T47D (cell line): ENCODE measurements at regions not wholly inside any gene's neighbourhood (a gene's known extent, or its start where the extent isn't known, plus 50 kb on each side); places are given as distances from the start of the nearest gene placed in this dataset.

Experiments
- DNase-seq, 2 experiments: peaks; one replicate each; pipeline versions ENCODE4 v3.0.0 to v3.0.0-alpha.2; 2011 to 2012; ENCODE audit warnings: low read depth in 1 of 2, low spot score in 1 of 2
- JUND ChIP-seq: IDR thresholded peaks from 2 replicates; pipeline ENCODE4 v1.6.1; 2012; ENCODE audit warnings: low read depth
- in situ Hi-C: cut with HindIII; loops from 2 replicates; pipeline ENCODE4 v1.10.0; 2016; ENCODE audit warnings: low sequenced_read_pairs, low pct_unique_long_range_greater_than_20kb

- no peak for DNase-seq
- no peak for TF ChIP-seq JUND
- in situ Hi-C loops, result no loop called here
These were observed 89.4 kb downstream of the BTG1 start for GRCh38 chr12:92056290-92056689.

DNA sequence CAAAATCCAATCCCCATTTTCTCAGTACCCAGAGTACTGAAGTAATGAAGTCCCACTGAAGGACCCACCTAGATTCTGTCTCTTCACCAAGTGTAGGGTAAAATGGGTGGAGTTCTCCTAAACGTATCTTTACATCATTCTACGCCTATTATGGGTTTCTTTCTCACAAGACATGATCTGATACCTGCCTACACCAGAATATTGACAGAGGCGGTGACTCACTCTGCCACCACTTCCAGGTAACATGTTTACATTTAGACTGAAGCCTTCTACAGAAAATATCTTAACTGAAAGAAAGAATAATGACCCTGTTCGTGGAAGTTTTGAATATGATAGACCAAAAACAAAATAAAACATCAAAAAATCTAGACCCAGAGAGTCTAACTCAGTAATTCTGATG, 89.8 kb downstream of the BTG1 start:
- TF ChIP-seq JUND, result peak; percentile 90
- peak in 1 of 2 experiments; percentile 79 for DNase-seq
- in situ Hi-C loops, result no loop called here

GRCh38 chr12:92051441-92051840, 94.2 kb downstream of the BTG1 start:
- DNase-seq, result no peak
- no peak for TF ChIP-seq JUND
- in situ Hi-C loops, result no loop called here

DNA sequence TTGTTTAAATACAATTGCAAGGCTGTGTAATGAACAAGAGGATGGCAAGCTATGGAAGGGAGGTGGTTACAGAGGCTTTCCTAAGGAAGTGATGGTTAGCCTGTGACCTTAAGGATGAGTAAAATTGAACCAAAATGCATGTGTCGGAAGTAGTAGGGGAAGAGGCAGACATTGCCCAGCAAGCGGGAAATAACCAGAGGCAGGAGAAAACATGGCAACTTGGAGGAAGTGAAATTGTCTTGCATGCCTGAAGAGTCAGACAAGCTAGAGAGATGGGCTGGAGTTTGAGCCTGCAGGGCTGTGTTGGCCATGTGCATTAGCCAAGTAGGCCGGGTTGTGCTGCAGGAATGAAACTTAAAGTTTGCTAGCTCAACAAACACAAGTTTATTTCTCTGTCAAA, 96.2 kb downstream of the BTG1 start:
- no peak for DNase-seq
- in situ Hi-C loops, result no loop called here
- no peak for TF ChIP-seq JUND

DNA sequence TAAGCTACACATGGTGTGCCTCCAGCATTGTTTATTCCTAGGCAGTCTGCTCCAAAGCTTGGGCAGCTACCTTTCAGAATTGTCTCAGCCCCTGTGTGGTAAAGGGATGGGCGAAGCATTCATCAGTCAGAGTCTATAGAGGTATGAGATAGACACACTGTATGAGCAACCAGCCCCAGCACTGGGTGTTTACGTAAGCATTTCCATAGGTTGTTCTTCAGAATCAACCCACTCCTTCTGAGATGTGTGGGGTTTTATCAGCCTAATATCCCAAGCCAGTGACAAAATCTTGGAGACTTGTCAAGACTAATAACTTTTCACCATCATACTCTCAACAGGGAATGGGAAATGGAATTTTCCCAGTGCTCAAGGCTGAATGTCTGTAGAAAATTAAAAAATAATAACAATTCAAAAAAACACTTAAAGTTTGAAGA, 98.2 kb downstream of the BTG1 start:
- no peak for TF ChIP-seq JUND
- no peak for DNase-seq
- in situ Hi-C loops, result no loop called here

- no peak for TF ChIP-seq JUND
- DNase-seq, result no peak
- in situ Hi-C loops, result no loop called here
These were observed 98.9 kb downstream of the BTG1 start for GRCh38 chr12:92046557-92047392.

GRCh38 chr12:92045852-92046251, 99.8 kb downstream of the BTG1 start:
- in situ Hi-C loops, result no loop called here
- no peak for DNase-seq
- no peak for TF ChIP-seq JUND

DNA sequence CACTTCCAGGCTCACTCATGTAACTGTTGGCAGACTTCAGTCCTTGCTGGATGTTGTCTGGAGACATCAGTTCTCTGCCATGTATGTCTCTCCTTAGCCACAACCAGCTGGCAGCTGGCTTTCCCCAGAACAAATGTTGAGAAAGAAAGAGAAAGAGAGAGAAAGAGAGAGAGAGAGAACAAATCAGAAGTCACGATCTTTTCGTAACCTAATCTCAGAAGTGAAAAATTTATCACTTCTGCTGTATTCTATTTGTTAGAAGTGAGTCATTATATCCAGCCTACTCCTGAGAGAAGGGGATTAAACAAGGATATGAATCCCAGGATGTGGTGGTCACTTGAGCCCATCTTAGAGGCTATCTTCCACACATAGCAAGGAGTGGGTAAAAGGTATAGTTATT, 101.2 kb downstream of the BTG1 start:
- no peak for DNase-seq
- no peak for TF ChIP-seq JUND
- in situ Hi-C loops, result no loop called here

GRCh38 chr12:92042791-92043531, 102.7 kb downstream of the BTG1 start:
- in situ Hi-C loops, result no loop called here
- peak in 1 of 2 experiments; percentile 78 for DNase-seq
- no peak for TF ChIP-seq JUND

DNA sequence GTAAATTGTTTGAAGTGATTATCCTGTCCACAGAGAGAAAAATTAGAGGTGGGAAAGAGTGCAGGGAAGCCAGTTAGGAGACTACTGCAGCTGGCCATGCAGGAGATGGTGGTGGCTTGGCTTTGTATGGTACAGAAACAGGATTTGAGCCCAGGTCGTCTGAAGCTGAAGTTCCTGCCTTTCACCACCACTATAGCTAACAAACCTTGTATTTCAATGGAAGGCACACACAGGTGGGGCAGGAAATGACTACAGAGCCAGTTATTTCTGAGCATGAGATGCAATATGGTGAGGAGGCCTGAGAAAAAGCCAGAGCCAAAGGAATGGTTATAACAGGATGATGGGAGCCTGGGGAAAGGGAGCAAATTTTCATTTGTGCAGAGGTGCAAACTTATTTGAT, 103.9 kb downstream of the BTG1 start:
- no peak for TF ChIP-seq JUND
- in situ Hi-C loops, result no loop called here
- no peak for DNase-seq

DNA sequence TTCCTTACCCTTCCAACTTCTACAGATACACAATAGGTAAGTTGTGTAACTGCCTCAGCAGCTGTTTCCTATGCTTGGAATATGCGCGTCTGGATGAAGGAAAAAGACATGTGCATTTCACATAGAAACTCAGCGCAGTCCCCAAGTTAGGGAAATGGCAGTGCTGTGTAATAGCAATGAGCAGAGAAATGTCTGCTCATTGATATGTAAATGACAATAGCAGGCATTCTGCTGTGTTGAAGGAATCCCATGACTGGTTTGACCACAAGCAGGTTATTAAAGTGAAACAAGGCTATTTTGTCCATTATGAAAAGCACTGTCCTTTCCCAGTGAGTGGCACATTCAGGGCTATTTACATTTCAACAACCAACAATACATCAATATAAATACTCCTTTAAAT, 106.6 kb downstream of the BTG1 start:
- in situ Hi-C loops, result no loop called here
- TF ChIP-seq JUND, result no peak
- no peak for DNase-seq

DNA sequence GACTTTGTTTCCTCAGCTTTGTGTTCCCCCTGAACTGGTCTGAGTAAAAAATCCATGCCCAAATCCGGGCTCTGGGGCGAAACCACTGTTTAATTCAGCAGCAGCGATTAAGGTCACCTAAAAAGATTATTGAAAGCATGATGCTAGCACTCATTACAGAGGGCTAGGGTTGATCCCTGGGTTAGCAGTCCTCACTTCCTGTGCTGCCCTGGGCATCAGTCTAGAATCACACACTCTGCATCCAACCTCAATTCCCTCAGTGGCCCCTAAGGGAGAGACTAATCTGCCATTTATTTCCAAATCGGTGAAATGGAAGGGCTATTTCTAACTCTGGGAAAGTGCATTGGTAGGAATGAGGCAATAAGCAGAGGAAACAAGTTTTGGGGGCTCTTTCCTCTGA, 107.2 kb downstream of the BTG1 start:
- no peak for TF ChIP-seq JUND
- in situ Hi-C loops, result no loop called here
- DNase-seq, result no peak

DNA sequence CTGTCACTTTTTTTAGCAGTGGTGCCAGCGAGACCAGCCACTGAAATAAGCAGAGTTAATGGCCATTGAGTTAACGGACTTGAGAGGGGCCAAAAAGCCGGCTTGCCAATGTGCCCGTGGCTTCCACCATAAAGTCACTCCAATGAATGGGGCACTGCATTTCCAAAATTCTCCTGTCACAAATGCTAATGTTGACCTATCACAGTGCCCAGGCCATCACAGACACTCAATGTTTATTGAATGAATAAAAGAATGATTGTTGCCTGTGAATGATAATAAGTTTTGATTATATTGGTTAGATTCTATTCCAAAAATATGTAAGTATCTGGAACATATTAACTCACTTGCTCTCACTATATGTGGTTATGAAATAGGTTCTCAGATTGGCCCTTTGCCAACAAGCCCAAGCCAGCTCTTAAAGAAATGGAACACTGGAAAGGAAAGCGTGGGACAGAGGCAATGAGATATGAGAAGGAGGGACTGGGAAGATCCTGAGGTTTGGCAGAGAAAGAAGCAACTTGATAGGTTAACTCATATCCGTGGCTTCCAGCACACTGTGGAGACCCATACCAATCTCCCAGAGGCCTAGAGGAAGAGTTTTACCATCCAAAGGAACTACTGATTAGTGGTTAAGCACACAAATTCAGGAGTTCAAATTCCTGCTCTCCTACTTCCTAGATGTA, 108.7 kb downstream of the BTG1 start:
- in situ Hi-C loops, result no loop called here
- TF ChIP-seq JUND, result no peak
- peak in 1 of 2 experiments; percentile 36 for DNase-seq
